OCI-LY1 (cell line): ENCODE measurements at regions not wholly inside any gene's neighbourhood (a gene's known extent, or its start where the extent isn't known, plus 50 kb on each side); places are given as distances from the start of the nearest gene placed in this dataset.

Experiments
- H2AFZ ChIP-seq: fragments of 200-600 bp; sonication (generic), shearing (Covaris generic); 2 replicates; pipeline ENCODE4 v1.6.0; 2014; ENCODE audit warnings: antibody characterized with exemption, mild to moderate bottlenecking, low read length
- H3F3A ChIP-seq: fragments of 200-600 bp; sonication (generic), shearing (Covaris generic); 2 replicates; pipeline ENCODE4 v1.6.0; 2014; ENCODE audit warnings: mild to moderate bottlenecking, antibody characterized with exemption, low read length, moderate library complexity; ENCODE audit not compliant: insufficient read depth
- H3K27ac ChIP-seq: fragments of 200-600 bp; sonication (generic); 2 replicates; pipeline ENCODE4 v1.5.1; 2014; ENCODE audit warnings: low read length, mixed run types, mild to moderate bottlenecking, low read depth; ENCODE audit not compliant: poor library complexity, severe bottlenecking
- H3K27me3 ChIP-seq: fragments of 200-600 bp; sonication (generic); 2 replicates; pipeline ENCODE4 v1.6.0; 2014; ENCODE audit warnings: antibody characterized with exemption, mild to moderate bottlenecking, low read length, moderate library complexity; ENCODE audit not compliant: insufficient read depth
- H3K36me3 ChIP-seq: fragments of 200-600 bp; sonication (generic); 2 replicates; pipeline ENCODE4 v1.6.1; 2014; ENCODE audit warnings: mild to moderate bottlenecking, antibody characterized with exemption, low read length, moderate library complexity, mixed read lengths; ENCODE audit not compliant: insufficient read depth
- H3K4me1 ChIP-seq: fragments of 200-600 bp; sonication (generic); 2 replicates; pipeline ENCODE4 v1.5.1; 2014; ENCODE audit warnings: mild to moderate bottlenecking, low read length, moderate library complexity; ENCODE audit not compliant: insufficient read depth, severe bottlenecking
- H3K4me2 ChIP-seq: fragments of 200-600 bp; sonication (generic), shearing (Covaris generic); 2 replicates; pipeline ENCODE4 v1.6.1; 2014; ENCODE audit warnings: low read length
- H3K4me3 ChIP-seq: fragments of 200-600 bp; sonication (generic); 2 replicates; pipeline ENCODE4 v1.5.1; 2014; ENCODE audit warnings: low read length, low read depth, mild to moderate bottlenecking, mixed read lengths; ENCODE audit not compliant: poor library complexity, severe bottlenecking
- H3K79me2 ChIP-seq: fragments of 200-600 bp; shearing (Covaris generic); 2 replicates; pipeline ENCODE4 v1.6.1; 2016; ENCODE audit warnings: mixed run types, low read length, mixed read lengths; ENCODE audit not compliant: insufficient read depth
- H3K9ac ChIP-seq: fragments of 200-600 bp; sonication (generic), shearing (Covaris generic); 2 replicates; pipeline ENCODE4 v1.6.1; 2014; ENCODE audit warnings: mild to moderate bottlenecking, low read length, mixed read lengths
- H3K9me2 ChIP-seq: fragments of 200-600 bp; sonication (generic), shearing (Covaris generic); 2 replicates; pipeline ENCODE4 v1.6.1; 2014; ENCODE audit warnings: low read depth, mild to moderate bottlenecking, low read length, mixed read lengths
- H3K9me3 ChIP-seq: fragments of 200-600 bp; shearing (Covaris generic); 2 replicates; pipeline ENCODE4 v1.6.1; 2014; ENCODE audit warnings: low read length, mixed read lengths
- H4K20me1 ChIP-seq: fragments of 200-600 bp; sonication (generic), shearing (Covaris generic); 2 replicates; pipeline ENCODE4 v1.6.0; 2016; ENCODE audit warnings: mild to moderate bottlenecking, low read length; ENCODE audit not compliant: insufficient read depth
- CTCF ChIP-seq: fragments of 200-600 bp; sonication (generic), shearing (Covaris generic); IDR thresholded peaks from 2 replicates; pipeline ENCODE4 v1.5.1; 2017; ENCODE audit warnings: mild to moderate bottlenecking, antibody characterized with exemption, low read length, moderate library complexity, mixed read lengths
- EZH2 ChIP-seq: fragments of 200-600 bp; sonication (generic), shearing (Covaris generic); IDR thresholded peaks from 2 replicates; pipeline ENCODE4 v1.8.0; 2017; ENCODE audit warnings: borderline replicate concordance, mixed run types, mild to moderate bottlenecking, antibody characterized with exemption, low read length, moderate library complexity, mixed read lengths

- H3K27ac ChIP-seq: no peak overlapping the region
- H3K4me1 ChIP-seq: no peaks in the 10 kb centered on the region
- H3F3A ChIP-seq: no peaks in the 10 kb centered on the region
- H4K20me1 ChIP-seq: no peaks in the 10 kb centered on the region
- H3K4me3 ChIP-seq: no peak overlapping the region
- no peaks in the 10 kb centered on the region for H3K9me2 ChIP-seq
- H3K27me3 ChIP-seq: no peaks in the 10 kb centered on the region
- TF ChIP-seq EZH2 (no peak), CTCF (no peak)
- no peak overlapping the region for H3K9ac ChIP-seq
- no peaks in the 10 kb centered on the region for H3K79me2 ChIP-seq
- no peak overlapping the region for H3K4me2 ChIP-seq
- no peaks in the 10 kb centered on the region for H3K9me3 ChIP-seq
- no peak overlapping the region for H2AFZ ChIP-seq
- no peaks in the 10 kb centered on the region for H3K36me3 ChIP-seq
These were observed 89.1 kb upstream of the KCNK2 start for GRCh38 chr1:214993419-214993818.

GRCh38 chr1:214997685-214998084 lies 84.9 kb upstream of the KCNK2 start:
- Histone ChIP-seq H3K9me3 (no peaks in the 10 kb centered on the region), H3K79me2 (no peaks in the 10 kb centered on the region), H3K36me3 (no peaks in the 10 kb centered on the region), H3K9me2 (no peaks in the 10 kb centered on the region), H3K4me2 (no peak overlapping the region), H3K27me3 (no peaks in the 10 kb centered on the region), H3F3A (no peaks in the 10 kb centered on the region), H3K4me1 (no peaks in the 10 kb centered on the region), H3K4me3 (no peak overlapping the region), H3K27ac (no peak overlapping the region), H2AFZ (no peak overlapping the region), H4K20me1 (no peaks in the 10 kb centered on the region), H3K9ac (no peak overlapping the region)
- TF ChIP-seq EZH2: no peak
- TF ChIP-seq CTCF: no peak

GRCh38 chr1:215001419-215002021 lies 81.0 kb upstream of the KCNK2 start:
- Histone ChIP-seq H3K79me2 (no peaks in the 10 kb centered on the region), H3F3A (no peaks in the 10 kb centered on the region), H3K9me2 (no peaks in the 10 kb centered on the region), H2AFZ (no peak overlapping the region), H3K27me3 (no peaks in the 10 kb centered on the region), H4K20me1 (no peaks in the 10 kb centered on the region), H3K36me3 (no peaks in the 10 kb centered on the region), H3K27ac (no peak overlapping the region), H3K9me3 (no peaks in the 10 kb centered on the region), H3K4me1 (no peaks in the 10 kb centered on the region), H3K9ac (no peak overlapping the region), H3K4me2 (no peak overlapping the region), H3K4me3 (no peak overlapping the region)
- TF ChIP-seq EZH2: no peak
- no peak for TF ChIP-seq CTCF
